ENCODE measurements at regions not wholly inside any gene's neighbourhood (a gene's known extent, or its start where the extent isn't known, plus 50 kb on each side); places are given as distances from the start of the nearest gene placed in this dataset.
"Not testable (repeated sequence)": the region's sequence is repeated elsewhere in the genome, so short reads cannot be mapped to it uniquely, and the experiment has no call there.

DNA sequence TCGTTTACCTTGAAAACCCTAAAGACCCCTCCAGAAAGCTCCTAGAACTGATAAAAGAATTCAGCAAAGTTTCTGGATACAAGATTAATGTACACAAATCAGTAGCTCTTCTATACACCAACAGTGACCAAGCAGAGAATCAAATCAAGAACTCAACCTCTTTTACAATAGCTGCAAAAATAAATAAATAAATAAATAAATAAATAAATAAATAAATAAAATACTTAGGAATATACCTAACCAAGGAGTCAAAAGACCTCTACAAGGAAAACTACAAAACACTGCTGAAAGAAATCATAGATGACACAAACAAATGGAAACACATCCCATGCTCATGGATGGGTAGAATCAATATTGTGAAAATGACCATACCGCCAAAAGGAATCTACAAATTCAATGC, 186.8 kb upstream of the EOLA2 start:
- not testable (repeated sequence) for DNase-seq (ENCODE audit: low spot score)

DNA sequence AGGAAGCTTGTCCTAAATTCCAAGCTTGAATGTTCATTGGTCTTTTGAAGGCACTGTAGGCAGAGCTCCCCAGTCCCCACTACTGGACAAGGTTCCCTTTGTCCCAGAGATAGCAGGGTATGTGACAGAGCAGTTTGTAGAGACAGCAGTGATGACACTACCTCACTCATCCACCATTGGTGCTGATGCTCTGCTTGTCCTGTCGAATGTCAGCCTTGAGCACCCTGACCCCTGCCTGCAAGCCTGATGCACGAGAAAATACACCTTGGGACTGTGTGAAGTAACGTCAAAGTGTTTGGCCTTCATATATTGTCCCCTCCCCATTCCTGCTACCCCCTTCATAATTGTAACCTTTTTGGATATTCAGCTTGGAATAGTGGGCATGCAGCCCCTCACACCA, 188.9 kb upstream of the EOLA2 start:
- no peak for DNase-seq (ENCODE audit: low spot score)

DNA sequence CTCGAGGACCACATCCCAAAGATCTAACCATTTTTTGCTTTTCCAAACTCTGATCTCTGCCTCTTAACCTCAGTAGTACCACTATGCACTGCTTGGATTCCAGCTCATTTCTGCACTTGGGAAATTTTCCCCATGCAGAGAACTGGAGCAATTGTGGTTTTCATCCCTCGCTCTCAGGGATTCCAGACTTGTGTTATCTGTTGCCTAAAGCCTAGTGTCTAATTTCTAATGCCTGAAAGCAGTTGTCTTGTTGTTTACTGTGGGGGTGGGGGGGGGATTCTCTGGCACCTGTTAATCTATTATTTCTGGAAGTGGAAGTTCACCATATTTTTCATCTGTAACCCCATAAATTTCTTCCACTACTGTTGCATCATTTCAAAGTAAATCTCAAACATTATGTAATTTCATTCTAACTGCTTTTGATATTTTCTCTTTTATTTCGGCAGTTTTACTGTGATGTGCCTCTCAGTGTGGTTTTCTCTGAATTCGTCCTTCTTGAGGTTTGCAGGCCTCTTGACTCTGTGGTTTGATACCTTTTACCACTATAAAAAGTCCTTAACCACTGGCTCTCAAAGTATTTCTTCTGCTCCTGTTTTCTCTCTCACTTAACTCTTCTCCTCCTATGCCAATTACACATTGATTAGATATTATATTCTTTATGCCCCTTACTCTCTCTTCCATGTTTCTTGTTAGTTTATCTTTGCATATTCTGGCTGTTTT, 205.6 kb upstream of the EOLA2 start:
- DNase-seq (ENCODE audit: low spot score), result no peak

DNA sequence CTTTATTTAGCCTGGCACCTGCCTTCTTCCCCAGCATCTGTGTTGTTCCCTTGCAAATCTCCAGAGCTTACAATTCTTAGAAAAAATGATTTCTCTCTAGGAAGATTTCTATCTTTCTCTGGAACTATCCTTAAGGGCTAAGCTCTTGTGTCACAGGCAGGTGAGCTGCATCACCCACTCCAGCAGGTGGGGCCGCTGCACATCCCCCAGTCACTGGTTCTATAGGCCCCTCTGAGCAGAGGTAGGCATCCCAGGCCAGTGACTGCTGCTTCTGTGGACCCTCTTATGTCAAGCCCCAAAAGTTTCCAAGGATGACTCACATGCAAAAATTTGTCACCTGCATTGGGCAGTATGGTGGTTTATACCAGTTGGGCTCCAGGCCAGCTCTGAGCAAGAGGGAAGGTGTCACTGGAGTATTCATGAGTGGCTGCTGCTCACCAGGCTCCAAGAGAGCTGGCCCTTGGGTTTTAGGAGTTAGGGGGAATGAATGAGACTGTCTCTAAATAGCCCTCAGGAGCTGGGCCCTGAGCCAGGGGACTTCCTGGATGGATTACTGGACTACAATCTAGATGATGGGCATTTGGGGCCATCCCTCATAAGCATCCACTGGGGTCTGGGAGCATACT, 208.1 kb upstream of the EOLA2 start:
- no peak for DNase-seq (ENCODE audit: low spot score)

DNA sequence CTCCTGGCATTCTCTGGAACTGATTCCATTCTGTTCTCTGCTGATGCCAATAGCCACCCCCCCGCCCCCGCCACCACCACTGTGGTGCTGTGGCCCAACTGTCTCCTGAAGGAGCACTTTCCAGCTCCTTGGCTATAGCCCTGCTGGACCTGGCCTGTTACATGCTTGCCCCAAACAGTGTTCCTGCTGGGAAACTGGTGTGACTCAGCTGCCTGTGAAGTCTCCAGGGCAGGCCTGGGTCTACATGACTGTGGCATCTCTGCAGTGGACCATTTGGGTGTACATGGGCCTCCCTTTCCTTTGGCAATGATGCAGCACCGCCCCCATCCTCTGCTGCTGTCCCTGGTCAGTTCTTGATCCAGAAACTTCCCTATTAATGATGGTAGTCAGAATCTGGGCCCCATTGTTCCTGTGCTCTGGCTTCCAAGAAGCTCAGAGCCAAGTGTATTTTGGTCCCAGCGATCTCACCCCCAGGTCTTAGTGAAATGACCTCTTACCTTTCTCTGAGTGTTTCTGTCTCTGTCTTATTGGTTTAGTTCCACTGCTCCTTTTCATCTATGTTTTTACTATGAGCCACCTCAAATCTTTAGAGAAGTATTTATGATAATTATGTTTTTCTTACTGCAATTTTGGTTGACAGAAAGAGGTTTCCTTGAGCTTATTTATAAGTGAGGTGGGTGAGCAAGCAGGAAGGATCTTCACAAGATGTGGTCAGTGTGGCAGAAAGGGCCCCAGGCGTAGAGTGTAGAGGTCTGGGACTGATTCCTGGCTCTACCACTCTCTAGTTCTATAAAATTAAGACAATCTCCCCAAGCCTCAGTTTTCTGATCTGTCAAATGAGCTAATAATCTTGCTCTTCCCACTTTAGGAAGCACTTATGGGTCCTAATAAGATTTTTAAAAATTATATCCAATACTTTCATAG, 210.7 kb upstream of the EOLA2 start:
- DNase-seq (ENCODE audit: low spot score), result no peak

DNA sequence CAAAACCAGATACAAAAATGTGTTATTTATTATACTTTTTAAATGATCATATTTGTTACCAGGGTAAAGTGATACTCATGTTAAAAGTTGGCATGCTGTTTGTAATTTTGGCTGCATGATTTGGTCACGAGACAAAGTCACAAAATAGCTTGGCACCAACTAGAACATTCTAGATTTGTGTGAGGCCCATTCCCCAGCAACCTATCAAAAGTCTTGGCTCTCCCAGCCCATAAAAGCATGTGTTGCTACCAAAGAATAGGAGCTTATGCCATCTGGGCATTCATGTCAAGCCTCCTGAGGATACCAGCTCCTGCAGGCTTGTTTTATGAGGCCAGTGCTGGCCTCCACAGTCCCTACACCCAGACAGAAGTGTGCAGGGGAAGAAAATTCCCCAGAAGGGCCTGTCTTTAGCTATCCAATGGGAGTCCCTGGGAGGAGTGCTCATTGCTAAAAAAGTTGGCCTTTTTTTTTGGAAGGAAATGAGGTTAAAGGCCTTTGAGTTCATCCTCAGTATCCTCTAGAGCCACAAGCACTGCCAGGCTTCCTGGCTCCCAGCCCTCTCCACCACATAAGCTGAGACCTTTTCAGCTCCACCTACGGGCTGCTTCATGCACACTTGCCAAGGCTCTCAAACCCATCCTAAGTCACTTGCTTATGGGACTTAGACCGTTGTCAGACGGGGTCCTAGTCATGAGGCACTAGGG, 211.9 kb upstream of the EOLA2 start:
- DNase-seq (ENCODE audit: low spot score), result no peak

DNA sequence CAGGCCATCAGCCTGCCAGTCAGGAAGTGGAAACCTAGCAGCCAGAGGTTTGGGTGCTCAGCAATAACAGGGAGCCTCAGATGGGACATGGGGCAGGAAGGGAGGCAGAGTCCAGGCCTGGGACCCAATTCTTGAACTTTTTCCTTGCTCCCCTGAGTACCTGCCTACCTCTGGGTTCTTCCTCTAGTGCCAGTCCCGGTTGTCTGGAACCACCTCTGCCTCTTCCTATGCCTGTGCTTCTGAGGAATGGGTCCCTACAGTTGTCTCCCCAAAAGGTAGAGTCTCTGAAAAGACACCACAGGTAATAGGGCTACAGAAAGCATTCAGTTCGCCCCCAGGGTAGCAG, 212.4 kb upstream of the MAMLD1 start:
- DNase-seq (ENCODE audit: low spot score), result no peak

DNA sequence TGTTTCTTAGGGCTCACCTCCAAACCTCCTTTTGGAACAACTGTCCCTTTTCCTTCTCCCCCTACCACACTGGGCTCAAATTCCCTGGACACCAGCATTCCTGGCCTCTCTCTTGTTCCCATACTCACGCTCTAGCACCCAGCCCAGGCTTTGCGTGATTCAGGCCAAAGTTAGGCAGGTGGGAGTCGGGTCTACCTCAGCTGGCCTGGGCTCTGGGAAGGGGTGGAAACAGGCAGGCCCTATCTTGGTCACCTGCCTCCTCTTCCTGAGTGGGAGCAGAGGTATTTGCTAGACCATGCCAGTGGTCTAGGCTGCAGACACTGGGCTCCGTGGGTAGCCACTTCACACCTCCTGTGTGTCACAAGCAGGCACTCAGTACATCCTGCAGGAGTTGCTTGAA, 211.1 kb upstream of the MAMLD1 start:
- no peak for DNase-seq (ENCODE audit: low spot score)

DNA sequence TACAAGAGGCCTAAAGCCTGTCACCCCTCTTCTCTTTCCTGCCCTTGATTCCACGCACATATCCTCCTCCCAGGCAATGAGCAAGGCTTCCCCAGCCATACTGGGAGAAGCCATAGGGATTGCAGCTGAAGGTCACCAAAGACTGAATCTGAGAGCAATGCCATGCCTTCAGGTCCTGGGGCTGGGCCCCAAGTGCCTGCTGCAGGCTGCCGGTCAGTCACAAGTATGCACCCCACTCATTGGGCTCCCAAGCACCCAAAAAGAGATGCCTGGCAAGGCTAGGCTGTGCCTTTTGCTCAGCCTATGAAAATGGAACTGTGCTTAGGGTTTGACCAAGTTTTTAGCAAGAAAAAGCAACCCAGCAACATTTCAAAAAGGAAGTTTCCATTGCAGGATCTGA, 210.6 kb upstream of the MAMLD1 start:
- DNase-seq (ENCODE audit: low spot score), result no peak

DNA sequence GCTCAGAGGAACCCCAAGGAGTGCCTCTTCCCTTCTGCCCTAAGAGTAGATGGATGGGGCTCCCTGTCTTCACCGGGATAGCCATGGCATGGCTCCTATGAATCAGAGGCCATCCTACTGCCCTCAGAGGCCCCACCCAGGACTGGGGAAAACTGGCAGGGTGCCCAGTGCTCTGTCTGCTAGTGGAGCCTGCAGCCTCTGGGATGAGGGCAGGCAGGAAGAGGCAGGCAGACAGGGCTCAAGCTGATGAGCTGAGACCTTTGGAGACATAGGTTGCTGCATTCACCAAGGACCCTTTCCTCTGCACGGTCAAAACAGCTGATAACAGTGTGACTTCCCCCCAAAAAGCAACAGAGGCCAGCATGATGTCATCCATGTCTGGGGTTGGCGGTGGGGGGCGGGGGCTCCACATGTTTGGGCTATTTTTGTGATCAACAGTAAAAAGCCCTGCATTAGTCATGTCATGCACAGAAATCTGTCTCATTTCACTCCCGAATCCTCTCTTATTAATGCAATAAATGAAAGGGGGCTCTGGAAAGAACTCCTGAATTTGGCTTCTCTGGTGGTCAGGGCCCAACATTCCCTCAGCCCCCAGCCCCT, 207.6 kb upstream of the MAMLD1 start:
- DNase-seq (ENCODE audit: low spot score), result no peak

DNA sequence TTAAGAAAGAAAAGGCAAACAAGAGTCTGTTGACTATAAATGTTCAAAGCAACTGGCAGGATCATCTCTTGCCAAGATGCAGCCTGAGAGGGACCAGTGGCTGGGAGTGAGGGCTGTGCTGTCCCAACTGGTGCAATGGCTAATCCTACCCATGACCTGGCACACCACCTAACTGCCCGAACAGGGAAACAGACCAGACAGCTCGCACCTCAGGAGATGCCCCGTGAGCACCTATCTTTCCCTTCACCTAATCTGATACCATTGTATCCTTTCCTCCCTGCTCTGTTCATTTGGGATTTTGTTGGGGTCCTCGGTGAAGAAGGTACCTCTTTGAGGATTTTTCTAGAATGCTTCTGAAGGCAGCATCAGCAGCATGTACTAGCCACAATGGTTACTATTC, 206.5 kb upstream of the MAMLD1 start:
- DNase-seq (ENCODE audit: low spot score), result no peak

DNA sequence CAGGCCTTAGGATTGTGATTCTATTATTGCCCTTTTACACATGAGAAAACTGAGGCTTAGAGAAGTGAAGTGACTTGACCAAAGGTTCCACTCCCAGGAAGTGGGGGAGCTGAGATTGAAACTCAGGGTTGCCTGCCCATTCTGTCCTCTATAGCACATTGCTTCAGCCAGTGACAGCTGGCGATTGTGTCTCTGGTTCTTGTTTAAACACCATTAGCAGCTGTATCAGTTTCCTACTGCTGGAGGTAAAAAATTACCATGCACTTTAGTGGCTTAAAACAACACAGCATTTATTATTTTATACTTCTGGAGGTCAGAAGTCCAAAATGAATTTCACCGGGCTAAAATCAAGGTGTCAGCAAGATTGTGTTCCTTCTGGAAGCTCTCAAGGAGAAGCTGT, 205.8 kb upstream of the MAMLD1 start:
- no peak for DNase-seq (ENCODE audit: low spot score)

DNA sequence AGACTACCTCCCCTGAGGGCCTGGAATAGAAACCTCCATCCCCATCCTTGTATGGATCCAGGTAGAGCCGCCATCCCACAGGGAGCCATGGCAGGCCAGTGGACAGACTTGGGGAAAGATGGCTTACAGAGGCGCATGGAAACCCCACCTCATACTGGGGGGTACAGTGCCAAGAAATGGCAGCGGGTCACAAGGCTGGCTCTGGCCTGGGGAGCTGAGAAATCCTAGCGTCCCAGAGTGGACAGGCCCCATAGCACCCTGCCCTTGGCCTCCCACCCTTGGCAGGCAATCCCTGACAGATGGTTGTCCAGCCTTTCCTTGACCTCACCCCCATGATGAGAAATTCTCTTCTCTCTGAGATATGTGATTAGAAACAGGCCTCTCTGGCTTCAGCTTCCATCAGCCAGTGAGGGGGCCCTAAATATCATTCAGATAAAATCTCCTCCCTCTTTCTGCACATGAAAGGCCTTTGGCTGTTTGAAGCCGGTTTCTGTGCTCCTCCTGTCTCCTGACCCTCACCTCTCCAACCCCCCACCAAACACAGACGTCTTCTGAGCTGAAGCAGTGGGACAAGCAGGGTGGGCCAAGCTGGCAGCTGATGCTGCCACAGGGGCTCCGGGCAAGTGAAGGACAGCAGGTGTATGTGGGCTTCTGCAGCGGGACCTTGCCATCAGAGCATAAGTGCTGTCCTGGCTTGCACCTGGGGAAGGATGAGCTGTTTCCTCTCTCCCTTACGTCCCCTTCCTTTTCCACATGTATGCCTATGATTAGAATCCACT, 204.4 kb upstream of the MAMLD1 start:
- no peak for DNase-seq (ENCODE audit: low spot score)

DNA sequence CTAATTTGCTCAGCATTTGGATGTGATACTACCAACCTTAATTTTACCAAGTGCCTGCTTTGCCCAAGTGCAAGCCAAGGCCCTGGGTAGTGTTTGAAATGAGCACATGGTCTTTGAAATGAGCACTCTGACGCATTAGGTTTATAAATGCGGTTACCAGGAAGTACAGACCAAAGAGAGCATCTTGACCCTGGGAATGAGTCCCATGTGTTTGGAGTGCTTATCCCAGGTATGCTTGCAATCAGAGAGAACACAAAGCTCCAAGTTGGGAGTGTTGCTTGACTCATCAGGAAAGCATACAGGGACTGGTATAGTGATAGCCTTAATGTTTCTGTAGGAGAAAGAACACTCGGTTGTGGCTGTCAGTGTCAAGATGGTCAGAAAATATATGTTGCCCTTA, 203.6 kb upstream of the MAMLD1 start:
- no peak for DNase-seq (ENCODE audit: low spot score)

DNA sequence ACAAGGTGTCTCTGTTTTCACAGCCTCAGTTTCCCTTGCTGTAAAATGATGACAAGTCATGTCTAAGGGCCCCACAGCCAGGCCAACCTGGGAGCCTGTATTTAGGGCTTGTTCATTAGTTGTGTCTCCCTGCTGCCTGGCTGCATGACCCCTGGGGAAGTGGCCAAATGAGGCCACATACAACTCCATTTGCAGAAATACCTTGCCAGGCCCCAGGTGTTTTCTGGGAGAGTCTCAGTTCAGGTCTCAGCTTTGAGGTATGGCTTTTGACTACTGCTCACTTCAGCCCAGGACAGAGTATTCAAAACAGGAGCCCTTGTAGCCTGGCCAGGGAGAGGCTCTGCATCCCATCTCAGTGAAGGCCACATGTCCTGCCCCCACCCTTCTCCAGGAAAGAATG, 202.5 kb upstream of the MAMLD1 start:
- DNase-seq (ENCODE audit: low spot score), result no peak

DNA sequence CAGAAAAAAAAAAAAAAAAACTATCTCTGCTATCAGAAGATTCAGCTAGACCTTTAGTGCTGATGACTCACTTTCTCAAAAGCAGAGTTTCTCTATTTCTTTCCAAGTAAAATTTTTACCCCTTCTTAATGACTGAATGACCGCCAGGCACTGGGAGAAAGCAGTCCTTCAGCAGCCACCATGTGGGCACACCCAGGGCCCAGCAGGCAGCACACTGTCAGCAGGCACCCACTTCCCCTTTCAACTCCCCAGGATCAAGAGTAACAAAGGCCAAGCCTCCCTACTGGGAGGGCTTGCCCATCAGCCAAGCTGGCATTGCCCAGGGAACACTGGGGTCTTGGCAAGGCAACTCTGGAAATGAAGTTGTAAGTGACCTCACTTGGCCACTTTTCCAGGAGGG, 201.9 kb upstream of the MAMLD1 start:
- DNase-seq (ENCODE audit: low spot score), result no peak

DNA sequence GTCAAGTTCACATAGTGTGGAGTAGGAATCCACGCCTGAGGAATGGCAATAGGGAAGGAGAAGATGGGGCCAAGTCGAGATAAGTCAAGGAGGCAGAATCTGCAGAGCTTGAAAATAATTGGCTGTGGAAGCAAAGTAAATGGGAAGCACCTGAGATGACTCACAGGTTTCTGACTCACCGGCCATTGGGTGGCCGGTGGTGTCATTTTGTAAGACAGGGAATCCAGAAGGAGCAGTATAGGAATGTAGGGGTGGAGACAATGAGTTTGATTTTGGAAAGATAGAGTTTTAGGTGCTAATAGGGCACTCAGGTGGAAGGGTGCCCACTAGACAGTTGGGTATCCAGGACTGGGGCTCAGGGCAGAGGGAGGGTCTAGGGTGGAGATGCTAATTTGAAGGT, 201.0 kb upstream of the MAMLD1 start:
- no peak for DNase-seq (ENCODE audit: low spot score)

DNA sequence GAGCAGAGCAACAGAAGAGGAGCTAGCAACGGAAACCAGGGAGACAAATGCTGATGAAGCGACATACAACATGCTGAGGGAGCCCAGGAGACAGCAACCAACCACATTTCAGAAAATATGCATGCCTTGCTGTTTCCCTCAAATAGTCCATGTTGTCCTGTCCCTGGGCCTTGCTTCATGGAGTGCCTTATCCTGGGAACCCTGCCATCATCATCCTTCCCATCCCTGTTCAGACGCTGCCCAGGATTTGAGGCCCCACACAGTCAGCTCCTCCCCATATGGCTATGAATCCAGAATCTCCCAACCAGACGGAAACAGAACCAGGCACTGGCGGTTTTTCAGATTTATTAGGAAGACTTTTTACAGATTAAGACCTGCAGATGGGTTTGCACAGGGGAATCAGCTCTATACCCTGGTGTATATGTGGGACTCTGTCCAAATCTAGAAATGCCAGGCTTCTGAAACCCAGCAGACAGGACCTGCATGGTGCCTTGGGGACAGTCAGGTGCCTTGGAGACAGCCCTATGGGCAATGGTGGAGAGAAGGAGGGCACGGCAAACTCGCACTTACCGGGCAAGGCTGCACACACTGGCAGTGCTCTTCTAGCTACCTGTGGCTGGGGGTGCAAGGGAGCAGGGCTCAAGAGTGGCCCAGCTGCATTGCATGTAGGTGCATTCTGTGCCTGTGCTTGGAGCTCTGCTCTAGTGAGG, 199.7 kb upstream of the MAMLD1 start:
- no peak for DNase-seq (ENCODE audit: low spot score)

DNA sequence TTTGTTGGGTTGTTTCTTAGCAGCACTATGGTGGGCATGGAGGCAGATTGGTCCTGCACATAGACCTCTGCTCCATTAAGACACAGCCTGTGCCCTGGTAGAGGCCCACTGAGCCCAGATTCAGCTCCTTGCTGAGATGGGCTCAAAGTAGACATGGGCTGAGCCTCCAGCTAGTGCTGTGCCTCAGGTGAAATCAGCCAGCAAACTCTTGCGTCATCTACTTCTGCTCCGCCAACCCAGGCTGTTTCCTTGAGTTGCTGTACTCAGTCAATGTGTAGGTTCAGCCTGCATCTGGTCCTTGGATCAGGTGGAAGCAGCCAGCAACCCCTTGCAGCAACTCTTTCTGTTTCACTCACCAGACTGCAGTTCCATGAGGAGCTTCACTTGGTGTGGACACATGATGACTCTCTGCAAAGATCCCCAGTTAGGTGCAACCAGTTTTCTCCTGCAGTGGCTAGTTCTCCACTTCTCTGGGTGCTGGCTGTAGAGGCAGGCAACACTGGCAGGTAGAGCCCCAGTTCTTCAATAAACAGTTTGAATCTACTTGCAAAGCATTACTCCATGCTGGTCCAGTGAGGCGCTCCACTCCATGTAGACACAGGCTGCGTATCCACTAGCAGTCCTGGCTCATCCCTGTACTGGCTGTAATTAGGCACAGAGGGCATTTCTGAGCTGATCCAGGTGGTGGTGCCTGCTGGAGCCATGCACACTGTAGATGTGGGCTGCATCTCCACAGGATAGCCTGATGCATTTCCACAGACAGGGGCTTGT, 199.0 kb upstream of the MAMLD1 start:
- DNase-seq (ENCODE audit: low spot score), result no peak
